ENCODE measurements at regions not wholly inside any gene's neighbourhood (a gene's known extent, or its start where the extent isn't known, plus 50 kb on each side); places are given as distances from the start of the nearest gene placed in this dataset.

DNA sequence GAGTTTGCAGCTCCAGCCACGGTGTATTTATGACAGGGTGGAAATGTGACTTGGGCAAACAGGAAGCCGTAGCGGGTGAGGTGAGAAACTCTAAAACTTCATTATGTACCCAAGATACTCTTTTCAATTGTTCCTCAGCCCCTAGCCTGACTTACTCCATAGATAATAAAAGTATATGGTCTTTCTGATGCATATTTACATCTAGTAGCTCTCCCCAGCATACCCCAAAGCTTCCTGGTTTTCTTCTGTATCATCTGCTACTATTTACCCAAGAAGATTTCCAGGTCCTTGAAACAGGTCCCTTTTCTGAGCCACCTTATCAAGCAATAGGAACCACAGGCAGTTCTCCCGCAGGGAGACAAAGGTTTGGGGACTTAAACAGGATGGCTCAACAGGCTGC lies 201.5 kb upstream of the ESRRG start:
- Histone ChIP-seq H3K36me3 (ENCODE audit: insufficient read depth, low read length) (no peaks in the 10 kb centered on the region), H3K4me1 (ENCODE audit: control insufficient read depth, insufficient read depth, low read length, unreplicated experiment) (no peaks in the 10 kb centered on the region), H3K79me2 (ENCODE audit: control insufficient read depth, insufficient read depth, low read length, unreplicated experiment) (no peaks in the 10 kb centered on the region), H3K27ac (ENCODE audit: low read depth, low read length) (no peak overlapping the region), H3K4me3 (ENCODE audit: low read depth, low read length) (no peak overlapping the region), H3K27me3 (ENCODE audit: insufficient read depth, low read length) (peaks cover 37% of the 10 kb centered on the region), H2AFZ (ENCODE audit: low read length, unreplicated experiment) (no peak overlapping the region)

DNA sequence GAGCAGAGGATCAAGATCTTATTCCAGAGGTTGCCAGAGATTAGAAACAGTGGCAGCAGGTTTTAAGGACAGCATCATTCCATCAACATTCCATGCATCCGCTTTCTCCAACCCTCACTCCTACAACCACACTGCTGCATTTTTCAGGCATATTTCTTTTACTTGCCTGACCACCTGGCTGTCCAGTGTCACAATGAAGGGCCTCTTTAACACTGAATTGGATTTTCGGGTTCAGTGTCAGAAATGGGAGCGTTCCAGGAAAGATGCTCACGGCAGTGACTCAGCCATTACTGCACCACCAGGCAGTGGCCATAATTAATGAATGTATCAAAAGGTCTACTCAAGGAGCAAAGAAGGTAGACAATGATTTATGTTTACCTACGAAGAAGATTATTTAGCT lies 200.4 kb upstream of the ESRRG start:
- Histone ChIP-seq H3K36me3 (ENCODE audit: insufficient read depth, low read length) (no peaks in the 10 kb centered on the region), H2AFZ (ENCODE audit: low read length, unreplicated experiment) (no peak overlapping the region), H3K27ac (ENCODE audit: low read depth, low read length) (no peak overlapping the region), H3K79me2 (ENCODE audit: control insufficient read depth, insufficient read depth, low read length, unreplicated experiment) (no peaks in the 10 kb centered on the region), H3K4me1 (ENCODE audit: control insufficient read depth, insufficient read depth, low read length, unreplicated experiment) (no peaks in the 10 kb centered on the region), H3K4me3 (ENCODE audit: low read depth, low read length) (no peak overlapping the region), H3K27me3 (ENCODE audit: insufficient read depth, low read length) (peaks cover 41% of the 10 kb centered on the region)

DNA sequence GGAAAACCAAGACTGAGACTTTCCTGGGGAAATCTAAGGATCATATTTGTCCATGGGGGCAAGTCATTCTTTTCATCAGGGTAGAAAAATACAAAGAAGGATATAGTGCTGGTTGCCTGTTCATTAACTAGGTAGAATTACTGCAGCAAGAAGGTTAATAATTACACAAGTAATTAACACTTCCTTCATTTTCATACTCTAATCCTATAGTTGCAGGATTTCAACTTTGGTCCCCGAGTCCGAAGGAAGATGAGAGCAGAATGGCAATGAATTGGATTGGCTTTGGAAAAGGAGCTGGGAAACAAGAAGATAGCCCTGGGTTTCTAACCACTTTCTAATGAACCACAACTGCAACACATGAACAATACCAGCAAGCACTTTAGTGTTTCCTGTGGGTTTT lies 199.2 kb upstream of the ESRRG start:
- no peak overlapping the region for H2AFZ ChIP-seq (ENCODE audit: low read length, unreplicated experiment)
- peaks cover 41% of the 10 kb centered on the region for H3K27me3 ChIP-seq (ENCODE audit: insufficient read depth, low read length)
- H3K79me2 ChIP-seq (ENCODE audit: control insufficient read depth, insufficient read depth, low read length, unreplicated experiment) = no peaks in the 10 kb centered on the region
- H3K4me1 ChIP-seq (ENCODE audit: control insufficient read depth, insufficient read depth, low read length, unreplicated experiment) = no peaks in the 10 kb centered on the region
- no peak overlapping the region for H3K4me3 ChIP-seq (ENCODE audit: low read depth, low read length)
- H3K36me3 ChIP-seq (ENCODE audit: insufficient read depth, low read length) = no peaks in the 10 kb centered on the region
- no peak overlapping the region for H3K27ac ChIP-seq (ENCODE audit: low read depth, low read length)

DNA sequence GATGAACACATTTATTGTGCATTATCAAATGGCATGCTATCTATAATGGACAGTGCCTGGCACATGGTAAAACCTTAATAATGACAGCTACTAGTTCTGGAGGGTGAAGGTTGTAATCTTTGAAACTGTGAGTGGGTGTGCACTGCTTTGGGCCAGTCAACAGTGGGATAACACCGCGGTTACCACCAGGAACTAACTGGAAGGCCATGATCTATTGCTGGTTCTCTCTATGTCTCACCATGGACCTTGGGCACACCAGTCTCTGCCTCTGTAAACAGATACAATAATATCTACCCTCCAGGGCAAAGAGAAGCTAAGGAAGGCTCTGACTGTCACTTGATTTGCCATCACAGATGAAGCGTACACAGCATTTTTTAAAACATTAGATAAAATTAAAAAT lies 198.6 kb upstream of the ESRRG start:
- Histone ChIP-seq H3K4me3 (ENCODE audit: low read depth, low read length) (no peak overlapping the region), H3K27me3 (ENCODE audit: insufficient read depth, low read length) (peaks cover 41% of the 10 kb centered on the region), H3K79me2 (ENCODE audit: control insufficient read depth, insufficient read depth, low read length, unreplicated experiment) (no peaks in the 10 kb centered on the region), H3K4me1 (ENCODE audit: control insufficient read depth, insufficient read depth, low read length, unreplicated experiment) (no peaks in the 10 kb centered on the region), H3K36me3 (ENCODE audit: insufficient read depth, low read length) (no peaks in the 10 kb centered on the region), H2AFZ (ENCODE audit: low read length, unreplicated experiment) (no peak overlapping the region), H3K27ac (ENCODE audit: low read depth, low read length) (no peak overlapping the region)

- H3K27me3 ChIP-seq (ENCODE audit: insufficient read depth, low read length) = peaks cover 49% of the 10 kb centered on the region
- no peak overlapping the region for H2AFZ ChIP-seq (ENCODE audit: low read length, unreplicated experiment)
- H3K4me3 ChIP-seq (ENCODE audit: low read depth, low read length) = no peak overlapping the region
- H3K36me3 ChIP-seq (ENCODE audit: insufficient read depth, low read length) = no peaks in the 10 kb centered on the region
- H3K79me2 ChIP-seq (ENCODE audit: control insufficient read depth, insufficient read depth, low read length, unreplicated experiment) = no peaks in the 10 kb centered on the region
- H3K4me1 ChIP-seq (ENCODE audit: control insufficient read depth, insufficient read depth, low read length, unreplicated experiment) = no peaks in the 10 kb centered on the region
- H3K27ac ChIP-seq (ENCODE audit: low read depth, low read length) = no peak overlapping the region
Observed at GRCh38 chr1:216919060-216919970, 196.1 kb upstream of the ESRRG start.

GRCh38 chr1:216916890-216917438 lies 193.7 kb upstream of the ESRRG start:
- H3K4me1 ChIP-seq (ENCODE audit: control insufficient read depth, insufficient read depth, low read length, unreplicated experiment) = no peaks in the 10 kb centered on the region
- H3K36me3 ChIP-seq (ENCODE audit: insufficient read depth, low read length) = no peaks in the 10 kb centered on the region
- H3K79me2 ChIP-seq (ENCODE audit: control insufficient read depth, insufficient read depth, low read length, unreplicated experiment) = no peaks in the 10 kb centered on the region
- no peak overlapping the region for H3K27ac ChIP-seq (ENCODE audit: low read depth, low read length)
- no peak overlapping the region for H3K4me3 ChIP-seq (ENCODE audit: low read depth, low read length)
- H3K27me3 ChIP-seq (ENCODE audit: insufficient read depth, low read length) = peaks cover 26% of the 10 kb centered on the region
- no peak overlapping the region for H2AFZ ChIP-seq (ENCODE audit: low read length, unreplicated experiment)

DNA sequence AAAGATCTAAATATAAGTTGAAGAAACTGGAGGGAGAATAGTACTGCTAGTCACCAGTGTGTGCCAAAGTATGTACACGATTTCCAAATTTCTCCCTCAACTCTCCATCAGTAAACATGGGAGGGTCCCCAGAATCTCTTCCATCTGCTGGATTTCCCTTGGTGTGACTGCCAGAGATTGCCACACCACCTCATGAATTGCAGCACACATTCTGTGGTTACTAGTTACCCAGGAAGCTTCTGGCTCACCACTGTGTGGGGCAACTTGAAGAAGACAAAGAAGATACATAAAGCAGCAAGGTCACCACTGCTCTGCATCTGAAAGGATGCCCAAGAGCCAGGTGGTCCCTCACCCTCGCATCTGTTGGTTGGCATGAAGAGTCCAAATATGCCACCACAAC lies 191.7 kb upstream of the ESRRG start:
- no peaks in the 10 kb centered on the region for H3K36me3 ChIP-seq (ENCODE audit: insufficient read depth, low read length)
- H3K27ac ChIP-seq (ENCODE audit: low read depth, low read length) = no peak overlapping the region
- no peak overlapping the region for H2AFZ ChIP-seq (ENCODE audit: low read length, unreplicated experiment)
- H3K27me3 ChIP-seq (ENCODE audit: insufficient read depth, low read length) = peaks cover 19% of the 10 kb centered on the region
- no peak overlapping the region for H3K4me3 ChIP-seq (ENCODE audit: low read depth, low read length)
- H3K4me1 ChIP-seq (ENCODE audit: control insufficient read depth, insufficient read depth, low read length, unreplicated experiment) = no peaks in the 10 kb centered on the region
- H3K79me2 ChIP-seq (ENCODE audit: control insufficient read depth, insufficient read depth, low read length, unreplicated experiment) = no peaks in the 10 kb centered on the region

DNA sequence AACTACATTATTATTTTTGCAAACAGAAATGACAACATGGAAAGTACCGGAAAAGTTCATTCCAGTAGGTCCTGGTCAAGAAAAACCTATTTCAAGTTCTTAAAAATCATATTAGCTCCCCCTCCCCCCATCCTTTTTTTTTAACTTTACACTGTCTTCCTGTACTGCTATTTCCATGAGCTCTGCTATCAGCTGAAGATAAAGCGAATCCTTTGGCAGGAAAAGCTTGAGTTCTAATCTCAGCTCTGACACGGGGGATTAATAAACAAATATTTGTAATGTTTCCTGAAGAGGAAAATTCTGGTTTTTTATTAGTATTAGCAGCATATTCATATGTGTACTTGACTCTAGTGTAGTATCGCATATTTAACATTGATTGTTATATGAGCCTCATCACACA lies 190.7 kb upstream of the ESRRG start:
- H3K4me3 ChIP-seq (ENCODE audit: low read depth, low read length) = no peak overlapping the region
- peaks cover 13% of the 10 kb centered on the region; the same call in 1 of the 2 replicates for H3K27me3 ChIP-seq (ENCODE audit: insufficient read depth, low read length)
- no peaks in the 10 kb centered on the region for H3K36me3 ChIP-seq (ENCODE audit: insufficient read depth, low read length)
- H3K79me2 ChIP-seq (ENCODE audit: control insufficient read depth, insufficient read depth, low read length, unreplicated experiment) = no peaks in the 10 kb centered on the region
- H3K27ac ChIP-seq (ENCODE audit: low read depth, low read length) = no peak overlapping the region
- H2AFZ ChIP-seq (ENCODE audit: low read length, unreplicated experiment) = no peak overlapping the region
- H3K4me1 ChIP-seq (ENCODE audit: control insufficient read depth, insufficient read depth, low read length, unreplicated experiment) = no peaks in the 10 kb centered on the region

GRCh38 chr1:216910081-216910840 lies 187.0 kb upstream of the ESRRG start:
- no peak overlapping the region for H3K4me3 ChIP-seq (ENCODE audit: low read depth, low read length)
- H3K27me3 ChIP-seq (ENCODE audit: insufficient read depth, low read length) = peaks cover 6% of the 10 kb centered on the region; the same call in 1 of the 2 replicates
- no peaks in the 10 kb centered on the region for H3K79me2 ChIP-seq (ENCODE audit: control insufficient read depth, insufficient read depth, low read length, unreplicated experiment)
- no peak overlapping the region for H3K27ac ChIP-seq (ENCODE audit: low read depth, low read length)
- H3K4me1 ChIP-seq (ENCODE audit: control insufficient read depth, insufficient read depth, low read length, unreplicated experiment) = no peaks in the 10 kb centered on the region
- H2AFZ ChIP-seq (ENCODE audit: low read length, unreplicated experiment) = no peak overlapping the region
- no peaks in the 10 kb centered on the region for H3K36me3 ChIP-seq (ENCODE audit: insufficient read depth, low read length)

GRCh38 chr1:216908126-216908525 lies 184.9 kb upstream of the ESRRG start:
- H3K4me3 ChIP-seq (ENCODE audit: low read depth, low read length) = no peak overlapping the region
- H2AFZ ChIP-seq (ENCODE audit: low read length, unreplicated experiment) = no peak overlapping the region
- no peaks in the 10 kb centered on the region for H3K27me3 ChIP-seq (ENCODE audit: insufficient read depth, low read length)
- H3K79me2 ChIP-seq (ENCODE audit: control insufficient read depth, insufficient read depth, low read length, unreplicated experiment) = no peaks in the 10 kb centered on the region
- H3K36me3 ChIP-seq (ENCODE audit: insufficient read depth, low read length) = no peaks in the 10 kb centered on the region
- no peak overlapping the region for H3K27ac ChIP-seq (ENCODE audit: low read depth, low read length)
- no peaks in the 10 kb centered on the region for H3K4me1 ChIP-seq (ENCODE audit: control insufficient read depth, insufficient read depth, low read length, unreplicated experiment)
